Cardiac muscle cell (in vitro differentiated cells and primary cell): ENCODE measurements at regions not wholly inside any gene's neighbourhood (a gene's known extent, or its start where the extent isn't known, plus 50 kb on each side); places are given as distances from the start of the nearest gene placed in this dataset.

Experiments used
- DNase-seq, 2 donors: peaks; one replicate each; pipeline versions ENCODE4 v3.0.0 to v3.0.0-alpha.2; 2010 to 2017; ENCODE audit warnings: low read depth in 1 of 2, low spot score in 1 of 2
- H3K27ac ChIP-seq: fragments of 200-600 bp; sonication (generic); 2 replicates; pipeline ENCODE4 v1.5.1; 2016
- H3K27me3 ChIP-seq: fragments of 200-600 bp; sonication (generic); 2 replicates; pipeline ENCODE4 v1.6.0; 2016; ENCODE audit warnings: control low read depth
- H3K36me3 ChIP-seq: fragments of 200-600 bp; sonication (generic); 2 replicates; pipeline ENCODE4 v1.5.1; 2016; ENCODE audit warnings: control low read depth
- H3K4me1 ChIP-seq: fragments of 200-600 bp; sonication (generic); 2 replicates; pipeline ENCODE4 v1.8.1; 2017; ENCODE audit warnings: low read depth, mild to moderate bottlenecking, mixed run types
- H3K4me3 ChIP-seq: fragments of 200-600 bp; sonication (generic); 2 replicates; pipeline ENCODE4 v1.5.1; 2016; ENCODE audit warnings: mild to moderate bottlenecking
- H3K9me3 ChIP-seq: fragments of 200-600 bp; sonication (generic); 2 replicates; pipeline ENCODE4 v1.5.1; 2017; ENCODE audit warnings: low read depth, mild to moderate bottlenecking, control low read depth
- CTCF ChIP-seq: IDR thresholded peaks from 2 replicates; pipeline ENCODE4 v1.5.1; 2012; ENCODE audit warnings: low read depth, mild to moderate bottlenecking, low read length

GRCh38 chr14:71623939-71624338 lies 308.3 kb upstream of the RGS6 start:
- DNase-seq, result peak in 1 of 2 donors; percentile 50
- Histone ChIP-seq H3K27ac (peak overlapping the region; percentile 7), H3K4me3 (no peak overlapping the region), H3K27me3 (no peaks in the 10 kb centered on the region), H3K9me3 (no peaks in the 10 kb centered on the region), H3K4me1 (peaks cover 34% of the 10 kb centered on the region), H3K36me3 (no peaks in the 10 kb centered on the region)
- no peak for TF ChIP-seq CTCF

- TF ChIP-seq CTCF, result no peak
- H3K36me3 ChIP-seq, result no peaks in the 10 kb centered on the region
- peak in 1 of 2 donors; percentile 22 for DNase-seq
- no peak overlapping the region for H3K4me3 ChIP-seq
- H3K4me1 ChIP-seq, result peaks cover 34% of the 10 kb centered on the region
- no peaks in the 10 kb centered on the region for H3K9me3 ChIP-seq
- H3K27ac ChIP-seq, result no peak overlapping the region
- no peaks in the 10 kb centered on the region for H3K27me3 ChIP-seq
Measured at GRCh38 chr14:71625175-71625574, 307.1 kb upstream of the RGS6 start.

GRCh38 chr14:71625891-71626701 lies 306.1 kb upstream of the RGS6 start:
- H3K9me3 ChIP-seq, result no peaks in the 10 kb centered on the region
- TF ChIP-seq CTCF, result no peak
- no peak overlapping the region for H3K4me3 ChIP-seq
- peaks cover 34% of the 10 kb centered on the region for H3K4me1 ChIP-seq
- H3K36me3 ChIP-seq, result no peaks in the 10 kb centered on the region
- no peaks in the 10 kb centered on the region for H3K27me3 ChIP-seq
- H3K27ac ChIP-seq, result no peak overlapping the region
- peak in 1 of 2 donors; percentile 44 for DNase-seq

- Histone ChIP-seq H3K36me3 (no peaks in the 10 kb centered on the region), H3K4me1 (peaks cover 18% of the 10 kb centered on the region), H3K9me3 (no peaks in the 10 kb centered on the region), H3K27me3 (no peaks in the 10 kb centered on the region), H3K27ac (no peak overlapping the region), H3K4me3 (no peak overlapping the region)
- no peak for DNase-seq
- no peak for TF ChIP-seq CTCF
Measured at GRCh38 chr14:71628433-71628832, 303.8 kb upstream of the RGS6 start.

- H3K9me3 ChIP-seq, result no peaks in the 10 kb centered on the region
- H3K27me3 ChIP-seq, result no peaks in the 10 kb centered on the region
- TF ChIP-seq CTCF, result no peak
- no peak overlapping the region for H3K27ac ChIP-seq
- H3K4me1 ChIP-seq, result peaks cover 10% of the 10 kb centered on the region
- DNase-seq, result no peak
- H3K36me3 ChIP-seq, result no peaks in the 10 kb centered on the region
- no peak overlapping the region for H3K4me3 ChIP-seq
Measured at GRCh38 chr14:71629250-71629649, 303.0 kb upstream of the RGS6 start.
